OCI-LY1 (cell line): ENCODE measurements at regions not wholly inside any gene's neighbourhood (a gene's known extent, or its start where the extent isn't known, plus 50 kb on each side); places are given as distances from the start of the nearest gene placed in this dataset.

Source experiments
- EZH2 ChIP-seq: fragments of 200-600 bp; sonication (generic), shearing (Covaris generic); IDR thresholded peaks from 2 replicates; pipeline ENCODE4 v1.8.0; 2017; ENCODE audit warnings: borderline replicate concordance, mixed run types, mild to moderate bottlenecking, antibody characterized with exemption, low read length, moderate library complexity, mixed read lengths
- TF ChIP-seq, protein P1 (sequence below): fragments of 200-600 bp; sonication (generic), shearing (Covaris generic); IDR thresholded peaks from 2 replicates; pipeline ENCODE4 v1.5.1; 2017; ENCODE audit warnings: mild to moderate bottlenecking, antibody characterized with exemption, low read length, moderate library complexity, mixed read lengths

DNA sequence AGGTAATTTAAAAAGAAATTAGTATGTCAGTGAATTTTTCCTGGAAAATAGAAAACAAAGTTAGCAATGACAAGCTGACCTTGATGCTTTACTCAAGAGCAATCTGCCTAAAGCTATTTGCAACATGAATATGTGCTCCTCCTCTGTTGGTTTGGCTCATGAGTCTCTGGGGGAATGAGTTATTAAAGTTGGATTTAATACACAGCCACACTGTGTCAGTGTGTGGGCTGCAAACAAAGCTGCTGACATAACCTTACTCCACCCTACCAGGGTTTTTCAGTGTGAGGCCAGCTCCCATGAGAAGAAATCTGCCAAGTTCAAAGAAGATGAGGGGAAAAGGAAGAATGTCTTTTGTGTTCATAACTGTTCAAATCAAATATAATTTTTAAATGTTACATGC is 280.5 kb downstream of the TLL1 start:
- TF ChIP-seq, protein P1, sequence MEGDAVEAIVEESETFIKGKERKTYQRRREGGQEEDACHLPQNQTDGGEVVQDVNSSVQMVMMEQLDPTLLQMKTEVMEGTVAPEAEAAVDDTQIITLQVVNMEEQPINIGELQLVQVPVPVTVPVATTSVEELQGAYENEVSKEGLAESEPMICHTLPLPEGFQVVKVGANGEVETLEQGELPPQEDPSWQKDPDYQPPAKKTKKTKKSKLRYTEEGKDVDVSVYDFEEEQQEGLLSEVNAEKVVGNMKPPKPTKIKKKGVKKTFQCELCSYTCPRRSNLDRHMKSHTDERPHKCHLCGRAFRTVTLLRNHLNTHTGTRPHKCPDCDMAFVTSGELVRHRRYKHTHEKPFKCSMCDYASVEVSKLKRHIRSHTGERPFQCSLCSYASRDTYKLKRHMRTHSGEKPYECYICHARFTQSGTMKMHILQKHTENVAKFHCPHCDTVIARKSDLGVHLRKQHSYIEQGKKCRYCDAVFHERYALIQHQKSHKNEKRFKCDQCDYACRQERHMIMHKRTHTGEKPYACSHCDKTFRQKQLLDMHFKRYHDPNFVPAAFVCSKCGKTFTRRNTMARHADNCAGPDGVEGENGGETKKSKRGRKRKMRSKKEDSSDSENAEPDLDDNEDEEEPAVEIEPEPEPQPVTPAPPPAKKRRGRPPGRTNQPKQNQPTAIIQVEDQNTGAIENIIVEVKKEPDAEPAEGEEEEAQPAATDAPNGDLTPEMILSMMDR: no peak
- no peak for TF ChIP-seq EZH2
